T47D (cell line): ENCODE measurements at regions not wholly inside any gene's neighbourhood (a gene's known extent, or its start where the extent isn't known, plus 50 kb on each side); places are given as distances from the start of the nearest gene placed in this dataset.
A peak's percentile ranks its signal among the peaks of the same experiment; 100 is the strongest.
"Not testable (repeated sequence)": the region's sequence is repeated elsewhere in the genome, so short reads cannot be mapped to it uniquely, and the experiment has no call there.

Source experiments
- DNase-seq, 2 experiments: peaks; one replicate each; pipeline versions ENCODE4 v3.0.0 to v3.0.0-alpha.2; 2011 to 2012; ENCODE audit warnings: low read depth in 1 of 2, low spot score in 1 of 2
- JUND ChIP-seq: IDR thresholded peaks from 2 replicates; pipeline ENCODE4 v1.6.1; 2012; ENCODE audit warnings: low read depth
- in situ Hi-C: cut with HindIII; loops from 2 replicates; pipeline ENCODE4 v1.10.0; 2016; ENCODE audit warnings: low sequenced_read_pairs, low pct_unique_long_range_greater_than_20kb

DNA sequence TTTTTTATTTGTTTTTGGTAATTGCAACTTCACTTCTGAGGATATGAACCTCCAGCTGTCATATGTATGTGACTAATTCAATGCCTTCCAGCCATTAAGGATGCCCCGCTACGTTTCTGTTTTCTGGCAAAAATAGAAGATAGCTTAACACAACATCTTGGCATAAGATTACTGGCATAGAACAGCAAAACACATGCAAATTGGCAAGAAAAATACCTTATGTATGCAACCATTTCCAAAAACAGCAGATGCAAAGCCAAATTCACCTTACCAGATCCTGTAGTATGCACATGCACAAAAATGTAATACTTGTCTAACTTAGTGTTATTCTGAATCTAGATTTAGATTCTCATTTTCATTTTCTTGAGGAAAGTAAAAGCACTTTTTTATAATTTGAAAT lies 461.1 kb upstream of the CYLC2 start:
- no peak for TF ChIP-seq JUND
- no peak for DNase-seq
- in situ Hi-C loops: no loop called here

DNA sequence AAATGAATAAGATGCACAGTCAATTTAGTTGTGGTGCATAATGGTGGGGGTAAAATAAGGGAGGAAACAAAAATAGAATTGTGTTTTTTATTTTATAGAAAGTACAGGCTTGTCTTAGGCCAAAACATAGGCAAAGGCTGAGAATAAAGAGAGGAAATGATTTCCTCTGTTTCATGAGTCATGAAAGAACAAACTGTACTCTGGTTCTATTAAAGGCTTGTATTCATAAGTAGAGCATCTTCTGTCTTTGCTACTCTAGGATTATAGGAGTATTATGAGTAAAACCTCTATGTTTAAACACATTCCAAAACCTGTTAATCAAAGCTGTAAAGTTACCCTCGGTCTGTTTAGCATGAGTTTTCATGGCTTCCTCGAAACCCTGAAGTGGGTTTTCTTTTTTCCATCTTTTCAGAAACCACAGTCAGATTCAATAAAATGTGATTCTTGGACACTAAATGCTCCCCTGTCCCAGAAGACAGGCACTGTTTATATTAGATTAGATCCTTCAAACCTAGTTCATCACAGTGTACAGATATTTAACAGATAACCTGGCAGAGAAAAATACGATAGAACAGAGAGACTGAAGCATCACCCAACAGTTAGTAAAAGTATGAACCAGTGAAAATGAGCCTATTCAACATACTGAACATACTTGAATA lies 473.9 kb upstream of the CYLC2 start:
- in situ Hi-C loops: no loop called here
- TF ChIP-seq JUND: no peak
- DNase-seq: no peak

DNA sequence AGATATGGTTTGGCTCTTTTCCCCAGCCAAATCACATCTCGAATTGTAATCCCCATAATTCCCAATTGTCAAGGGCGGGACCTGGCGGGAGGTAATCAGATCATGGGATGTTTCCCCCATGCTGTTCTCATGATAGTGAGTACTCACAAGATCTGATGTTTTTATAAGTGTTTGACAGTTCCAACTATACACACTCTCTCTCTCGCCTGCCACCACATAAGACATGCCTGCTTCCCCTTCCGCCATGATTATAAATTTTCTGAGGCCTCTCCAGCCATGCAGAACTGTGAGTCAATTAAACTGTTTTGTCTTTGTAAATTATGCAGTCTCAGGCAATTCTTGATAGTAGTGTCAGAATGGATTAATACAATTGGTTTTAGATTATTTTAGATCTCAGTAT lies 475.7 kb upstream of the CYLC2 start:
- DNase-seq: no peak
- TF ChIP-seq JUND: no peak
- in situ Hi-C loops: no loop called here

- TF ChIP-seq JUND: no peak
- in situ Hi-C loops: no loop called here
- no peak for DNase-seq
Measured at GRCh38 chr9:102518324-102518723, 476.8 kb upstream of the CYLC2 start.

- peak in 1 of 2 experiments; percentile 10 for DNase-seq
- no peak for TF ChIP-seq JUND
- in situ Hi-C loops: no loop called here
Measured at GRCh38 chr9:102514541-102514940, 480.6 kb upstream of the CYLC2 start.

DNA sequence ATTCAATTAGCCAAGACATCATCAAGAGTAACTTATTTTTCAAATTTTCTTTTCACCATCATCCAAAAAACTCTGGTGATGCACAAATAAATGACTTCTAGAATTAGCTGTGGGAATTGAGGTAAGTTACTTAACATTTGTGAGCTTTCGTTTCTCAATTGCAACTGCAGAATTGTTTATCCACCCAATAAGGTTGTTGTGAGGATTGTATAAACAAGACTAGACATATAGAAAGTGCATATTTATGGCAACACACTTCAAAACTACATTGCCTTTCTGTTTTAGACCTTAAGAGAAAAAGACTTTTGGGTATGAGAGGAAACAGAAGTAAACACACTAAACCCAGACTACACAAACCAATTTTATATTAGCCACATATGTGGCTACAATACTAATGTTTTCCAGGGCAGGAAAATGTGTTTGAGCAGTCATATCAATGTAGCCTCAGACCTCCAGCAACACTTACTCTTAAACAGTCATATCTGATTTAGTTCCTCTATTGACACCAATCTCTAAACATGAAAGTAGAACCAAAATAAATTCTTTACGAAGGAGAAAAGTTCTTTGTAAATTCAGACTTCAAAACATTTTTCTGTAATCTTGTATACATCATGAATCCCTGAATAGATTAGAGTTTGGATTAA lies 488.0 kb upstream of the CYLC2 start:
- no peak for TF ChIP-seq JUND
- no peak for DNase-seq
- in situ Hi-C loops: no loop called here

GRCh38 chr9:102506406-102506805 lies 488.7 kb upstream of the CYLC2 start:
- TF ChIP-seq JUND: no peak
- DNase-seq: no peak
- in situ Hi-C loops: no loop called here

DNA sequence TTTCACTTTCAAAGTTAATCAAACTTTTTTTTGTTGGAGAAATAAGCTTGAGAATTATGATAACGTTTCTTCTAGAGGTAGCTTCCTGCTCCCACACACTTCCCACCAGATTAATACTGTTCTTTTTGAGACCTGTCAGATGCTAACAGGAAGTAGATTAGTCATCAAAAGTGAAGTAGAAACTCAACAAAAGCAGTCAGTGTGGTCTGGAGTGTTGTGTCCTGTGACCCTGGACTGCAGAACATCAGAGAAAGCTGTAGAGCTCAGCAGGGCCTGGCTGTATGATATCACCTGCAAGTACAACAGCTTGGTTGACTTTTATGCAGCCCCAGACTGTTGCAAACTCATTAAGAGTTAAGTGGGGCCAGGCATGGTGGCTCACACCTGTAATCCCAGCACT lies 495.7 kb upstream of the CYLC2 start:
- DNase-seq: no peak
- TF ChIP-seq JUND: no peak
- in situ Hi-C loops: no loop called here

GRCh38 chr9:102497709-102498108 lies 497.4 kb upstream of the CYLC2 start:
- TF ChIP-seq JUND: no peak
- in situ Hi-C loops: no loop called here
- DNase-seq: no peak

GRCh38 chr9:102486976-102487375 lies 508.2 kb upstream of the CYLC2 start:
- DNase-seq, in situ Hi-C loops: not testable (repeated sequence)

- DNase-seq: no peak
- in situ Hi-C loops: no loop called here
- no peak for TF ChIP-seq JUND
Measured at GRCh38 chr9:102483651-102484050, 511.5 kb upstream of the CYLC2 start.

GRCh38 chr9:102482776-102483175 lies 512.4 kb upstream of the CYLC2 start:
- in situ Hi-C loops: no loop called here
- DNase-seq: no peak
- no peak for TF ChIP-seq JUND

DNA sequence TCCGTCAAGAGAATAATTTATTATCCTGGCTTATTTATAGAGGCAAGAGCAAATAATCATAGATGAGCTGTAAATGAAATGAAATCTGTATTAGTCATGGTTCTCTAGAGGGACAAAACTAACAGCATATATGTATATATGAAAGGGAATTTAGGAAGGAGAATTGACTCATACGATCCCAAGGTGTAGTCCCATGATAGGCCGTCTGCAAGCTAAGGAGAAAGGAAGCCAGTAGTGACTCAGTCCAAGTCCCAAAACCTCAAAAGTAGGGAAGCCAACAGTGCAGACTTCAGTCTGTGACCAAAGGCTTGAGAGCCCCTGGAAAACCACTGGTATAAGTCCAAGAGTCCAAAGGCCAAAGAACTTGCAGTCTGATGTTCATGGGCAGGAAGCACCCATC lies 515.9 kb upstream of the CYLC2 start:
- TF ChIP-seq JUND: no peak
- in situ Hi-C loops: no loop called here

DNA sequence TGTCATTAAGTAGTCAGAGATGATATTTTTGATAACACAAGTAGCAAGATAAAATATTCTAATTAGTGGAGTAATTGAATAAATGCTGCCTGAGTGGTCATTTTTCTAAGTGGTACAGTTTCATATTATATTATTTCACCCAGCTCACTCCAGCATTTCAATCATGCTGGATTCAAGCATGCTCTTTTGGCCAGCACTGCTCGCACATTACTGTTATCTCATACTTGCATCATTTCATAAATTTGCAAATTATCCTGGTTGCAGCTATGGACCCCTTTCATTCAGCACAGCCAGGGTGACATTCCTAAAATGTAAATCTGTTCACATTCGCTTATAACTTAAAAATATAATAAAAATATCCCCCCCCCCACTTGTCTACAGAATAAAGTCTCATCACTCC lies 520.8 kb upstream of the CYLC2 start:
- DNase-seq: no peak
- no peak for TF ChIP-seq JUND
- in situ Hi-C loops: no loop called here

More for the DNA sequence above, 515.9 kb upstream of the CYLC2 start:
- DNase-seq: no peak

DNA sequence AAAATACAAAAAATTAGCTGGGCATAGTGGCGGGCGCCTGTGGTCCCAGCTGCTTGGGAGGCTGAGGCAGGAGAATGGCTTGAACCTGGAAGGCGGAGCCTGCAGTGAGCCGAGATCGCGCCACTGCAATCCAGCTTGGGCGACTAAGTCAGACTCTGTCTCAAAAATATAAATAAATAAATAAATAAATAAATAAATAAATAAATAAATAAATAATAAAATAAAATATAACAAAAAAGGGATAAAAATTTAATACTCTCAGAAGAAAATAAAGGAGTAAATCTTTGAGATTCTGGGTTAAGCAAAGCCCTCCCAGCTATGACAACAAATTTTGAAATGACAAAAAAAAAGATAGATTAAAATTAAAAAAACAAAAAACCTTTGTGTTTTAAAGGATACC lies 525.7 kb upstream of the CYLC2 start:
- DNase-seq, in situ Hi-C loops: not testable (repeated sequence)
